CD14-positive monocyte (primary cell): ENCODE measurements at regions not wholly inside any gene's neighbourhood (a gene's known extent, or its start where the extent isn't known, plus 50 kb on each side); places are given as distances from the start of the nearest gene placed in this dataset.

Experiments
- DNase-seq, 3 donors: peaks; one replicate each; pipeline ENCODE4 v3.0.0-alpha.2; 2011 to 2022
- H2AFZ ChIP-seq: 2 replicates; pipeline ENCODE4 v1.6.0; 2012; ENCODE audit warnings: mild to moderate bottlenecking, low read depth, low read length, inconsistent platforms; ENCODE audit not compliant: insufficient read depth, poor library complexity, severe bottlenecking
- H3K27ac ChIP-seq, 2 donors: 1 replicate in 1 of 2; 2 replicates in 1 of 2; pipeline ENCODE4 v1.5.1; 2012 to 2013; ENCODE audit warnings: low read length in 2 of 2, control low read depth in 1 of 2, inconsistent platforms in 1 of 2, low read depth in 1 of 2, mild to moderate bottlenecking in 1 of 2
- H3K27me3 ChIP-seq, 2 donors: one replicate each; pipeline versions ENCODE4 v1.6.0 to v1.6.1; 2011 to 2013; ENCODE audit warnings: low read length in 2 of 2; ENCODE audit not compliant: control insufficient read depth in 2 of 2, insufficient read depth in 2 of 2
- H3K36me3 ChIP-seq, 2 donors: replicated peaks in 1 of 2; 1 replicate in 1 of 2; 2 replicates in 1 of 2; pipeline versions ENCODE4 v1.5.1 to v1.6.1; 2012 to 2013; ENCODE audit warnings: low read length in 2 of 2, control low read depth in 1 of 2, inconsistent platforms in 1 of 2, mild to moderate bottlenecking in 1 of 2; ENCODE audit not compliant: insufficient read depth in 2 of 2, control insufficient read depth in 1 of 2
- H3K4me1 ChIP-seq, 2 donors: 1 replicate in 1 of 2; 2 replicates in 1 of 2; pipeline versions ENCODE4 v1.5.1 to v1.6.1; 2012 to 2013; ENCODE audit warnings: low read length in 2 of 2, control low read depth in 1 of 2, inconsistent platforms in 1 of 2, mild to moderate bottlenecking in 1 of 2, moderate library complexity in 1 of 2; ENCODE audit not compliant: insufficient read depth in 2 of 2, control insufficient read depth in 1 of 2
- H3K4me2 ChIP-seq: replicated peaks from 2 replicates; pipeline ENCODE3; 2012; ENCODE audit warnings: low read length, moderate library complexity, mild to moderate bottlenecking; ENCODE audit not compliant: poor library complexity, severe bottlenecking; ENCODE audit errors: extremely low read depth
- H3K4me3 ChIP-seq, 3 experiments: fragments of 200-600 bp in 1 of 3; sonication (generic) in 1 of 3; replicated peaks in 1 of 3; 1 replicate in 2 of 3; 2 replicates in 1 of 3; pipeline ENCODE4 v1.5.1; 2011 to 2013; ENCODE audit warnings: low read length in 3 of 3, mild to moderate bottlenecking in 3 of 3, control low read depth in 2 of 3, low read depth in 2 of 3, inconsistent platforms in 1 of 3, moderate library complexity in 1 of 3
- H3K79me2 ChIP-seq: 2 replicates; pipeline ENCODE4 v1.6.0; 2012; ENCODE audit warnings: mild to moderate bottlenecking, control low read depth, inconsistent platforms, low read length, moderate library complexity; ENCODE audit not compliant: insufficient read depth
- H3K9ac ChIP-seq: 2 replicates; pipeline ENCODE4 v1.6.0; 2017; ENCODE audit warnings: low read length, mild to moderate bottlenecking; ENCODE audit not compliant: insufficient read depth, poor library complexity, severe bottlenecking
- H3K9me3 ChIP-seq, 2 donors: replicated peaks in 1 of 2; 1 replicate in 1 of 2; 2 replicates in 1 of 2; pipeline versions ENCODE4 v1.5.1 to v1.6.1; 2012 to 2013; ENCODE audit warnings: low read length in 2 of 2, control low read depth in 1 of 2; ENCODE audit not compliant: control insufficient read depth in 1 of 2, insufficient read depth in 1 of 2
- H4K20me1 ChIP-seq: 2 replicates; pipeline ENCODE4 v1.6.0; 2012; ENCODE audit warnings: mild to moderate bottlenecking, low read length, control low read depth, moderate library complexity; ENCODE audit not compliant: insufficient read depth
- H3K27ac Mint-ChIP-seq, 7 donors: one replicate each; pipeline ENCODE4 v1.8.0; 2020; ENCODE audit warnings: mild to moderate bottlenecking in 7 of 7, mixed read lengths in 7 of 7, moderate library complexity in 6 of 7, inconsistent platforms in 2 of 7
- H3K27me3 Mint-ChIP-seq, 3 donors: one replicate each; pipeline ENCODE4 v1.8.0; 2021 to 2022; ENCODE audit warnings: low read depth in 3 of 3, mild to moderate bottlenecking in 3 of 3, mixed read lengths in 3 of 3, moderate library complexity in 3 of 3, inconsistent platforms in 1 of 3
- H3K36me3 Mint-ChIP-seq, 2 donors: one replicate each; pipeline ENCODE4 v1.8.0; 2020; ENCODE audit warnings: mixed read lengths in 2 of 2, inconsistent platforms in 1 of 2, mild to moderate bottlenecking in 1 of 2
- H3K4me1 Mint-ChIP-seq: one replicate; pipeline ENCODE4 v1.8.0; 2020; ENCODE audit warnings: mild to moderate bottlenecking, mixed read lengths
- H3K4me3 Mint-ChIP-seq, 2 donors: one replicate each; pipeline ENCODE4 v1.8.0; 2020; ENCODE audit warnings: mild to moderate bottlenecking in 2 of 2, mixed read lengths in 2 of 2, moderate library complexity in 1 of 2
- H3K9me3 Mint-ChIP-seq, 7 donors: one replicate each; pipeline ENCODE4 v1.8.0; 2020 to 2022; ENCODE audit warnings: mixed read lengths in 7 of 7, mild to moderate bottlenecking in 6 of 7, moderate library complexity in 6 of 7, inconsistent platforms in 2 of 7
- WGBS: methylation state at CpG from one replicate; pipeline ENCODE4 v1.1.5; 2013; ENCODE audit warnings: missing lambda C conversion rate; ENCODE audit not compliant: insufficient coverage; 5-methylcytosine and 5-hydroxymethylcytosine counted together
- intact Hi-C, 2 donors: fragments of 100-400 bp; cut with micrococcal nuclease; formaldehyde crosslinking; loops; one replicate each; pipeline versions ENCODE4 v1.15.0 to v1.15.1; 2023
- TF ChIP-seq, protein P1 (sequence below): fragments of 200-600 bp; IDR thresholded peaks from one replicate; pipeline ENCODE4 v1.8.0; 2022; ENCODE audit warnings: antibody characterized with exemption, mild to moderate bottlenecking

DNA sequence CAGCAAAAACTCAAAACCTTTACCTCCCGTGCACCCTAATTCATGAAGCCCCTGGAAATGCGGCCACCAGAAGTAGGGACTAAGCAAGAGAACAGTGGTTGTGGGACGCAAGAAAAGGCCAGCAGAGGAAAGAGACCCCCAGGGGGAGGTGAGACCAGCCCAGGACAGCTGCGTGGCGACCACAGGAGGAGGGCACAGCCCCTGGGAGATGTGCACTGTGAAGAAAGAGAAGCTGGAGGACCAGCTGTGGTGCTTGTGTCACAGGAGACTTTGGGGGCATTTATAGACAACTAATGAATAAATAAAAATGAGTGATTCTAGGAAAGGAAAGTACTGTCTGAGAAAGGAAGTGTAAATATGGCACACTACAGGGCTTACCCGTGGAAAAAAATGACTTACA is 263.8 kb downstream of the EIPR1 start:
- Mint-ChIP-seq H3K9me3 (peaks cover 0 to 13% (median 3%) of the 10 kb centered on the region in 7 donors), H3K27me3 (peaks cover 1 to 3% (median 1%) of the 10 kb centered on the region in 3 donors), H3K4me1 (peaks cover 2% of the 10 kb centered on the region), H3K4me3 (no peak overlapping the region), H3K36me3 (no peaks in the 10 kb centered on the region), H3K27ac (no peak overlapping the region)
- H3K79me2 ChIP-seq = no peaks in the 10 kb centered on the region
- no peak overlapping the region for H3K9ac ChIP-seq
- H3K27ac ChIP-seq = no peak overlapping the region
- TF ChIP-seq, protein P1, sequence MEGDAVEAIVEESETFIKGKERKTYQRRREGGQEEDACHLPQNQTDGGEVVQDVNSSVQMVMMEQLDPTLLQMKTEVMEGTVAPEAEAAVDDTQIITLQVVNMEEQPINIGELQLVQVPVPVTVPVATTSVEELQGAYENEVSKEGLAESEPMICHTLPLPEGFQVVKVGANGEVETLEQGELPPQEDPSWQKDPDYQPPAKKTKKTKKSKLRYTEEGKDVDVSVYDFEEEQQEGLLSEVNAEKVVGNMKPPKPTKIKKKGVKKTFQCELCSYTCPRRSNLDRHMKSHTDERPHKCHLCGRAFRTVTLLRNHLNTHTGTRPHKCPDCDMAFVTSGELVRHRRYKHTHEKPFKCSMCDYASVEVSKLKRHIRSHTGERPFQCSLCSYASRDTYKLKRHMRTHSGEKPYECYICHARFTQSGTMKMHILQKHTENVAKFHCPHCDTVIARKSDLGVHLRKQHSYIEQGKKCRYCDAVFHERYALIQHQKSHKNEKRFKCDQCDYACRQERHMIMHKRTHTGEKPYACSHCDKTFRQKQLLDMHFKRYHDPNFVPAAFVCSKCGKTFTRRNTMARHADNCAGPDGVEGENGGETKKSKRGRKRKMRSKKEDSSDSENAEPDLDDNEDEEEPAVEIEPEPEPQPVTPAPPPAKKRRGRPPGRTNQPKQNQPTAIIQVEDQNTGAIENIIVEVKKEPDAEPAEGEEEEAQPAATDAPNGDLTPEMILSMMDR = no peak
- H3K27me3 ChIP-seq = no peaks in the 10 kb centered on the region
- intact Hi-C loops = no loop called here
- H4K20me1 ChIP-seq = no peaks in the 10 kb centered on the region
- 88% methylated on average over 4 of the region's 6 CpGs for WGBS
- no peak overlapping the region for H2AFZ ChIP-seq
- no peak overlapping the region for H3K4me2 ChIP-seq
- peaks cover 0 to 10% of the 10 kb centered on the region in 2 donors for H3K9me3 ChIP-seq
- no peak overlapping the region for H3K4me3 ChIP-seq
- no peaks in the 10 kb centered on the region for H3K4me1 ChIP-seq
- DNase-seq = no peak
- no peaks in the 10 kb centered on the region for H3K36me3 ChIP-seq

DNA sequence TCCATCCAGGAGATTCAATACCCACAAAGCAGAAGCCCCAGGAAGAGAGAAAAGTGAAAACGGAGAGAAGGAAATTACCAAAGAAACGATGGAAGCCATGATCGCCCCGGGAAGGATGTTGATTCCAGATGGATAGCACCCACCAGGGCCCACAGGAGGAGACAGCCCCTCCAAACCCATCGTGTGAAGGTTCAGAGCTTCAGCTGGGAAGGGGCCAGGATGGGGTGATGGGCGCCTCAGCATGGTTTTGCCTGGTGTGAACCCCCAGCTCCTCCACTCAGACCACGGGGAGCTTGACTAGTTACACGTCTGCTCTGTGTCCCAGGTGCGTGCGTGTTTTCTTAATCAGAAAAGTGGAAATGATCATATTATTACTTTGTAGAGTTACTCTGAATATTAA is 264.5 kb downstream of the EIPR1 start:
- Histone ChIP-seq H3K9me3 (peaks cover 0 to 10% of the 10 kb centered on the region in 2 donors), H3K9ac (no peak overlapping the region), H3K27ac (no peak overlapping the region), H4K20me1 (no peaks in the 10 kb centered on the region), H3K36me3 (no peaks in the 10 kb centered on the region), H3K79me2 (no peaks in the 10 kb centered on the region), H3K4me1 (no peaks in the 10 kb centered on the region), H2AFZ (no peak overlapping the region), H3K27me3 (no peaks in the 10 kb centered on the region), H3K4me3 (no peak overlapping the region), H3K4me2 (no peak overlapping the region)
- H3K4me3 Mint-ChIP-seq = no peak overlapping the region
- intact Hi-C loops = no loop called here
- no peaks in the 10 kb centered on the region for H3K36me3 Mint-ChIP-seq
- peaks cover 0 to 13% (median 3%) of the 10 kb centered on the region in 7 donors for H3K9me3 Mint-ChIP-seq
- H3K27ac Mint-ChIP-seq = no peak overlapping the region
- peaks cover 2% of the 10 kb centered on the region for H3K4me1 Mint-ChIP-seq
- H3K27me3 Mint-ChIP-seq = peaks cover 1 to 3% (median 1%) of the 10 kb centered on the region in 3 donors
- TF ChIP-seq, protein P1 = no peak
- 92% methylated on average over 4 of the region's 10 CpGs for WGBS
- DNase-seq = no peak
